DOHH2 (cell line): ENCODE measurements at regions not wholly inside any gene's neighbourhood (a gene's known extent, or its start where the extent isn't known, plus 50 kb on each side); places are given as distances from the start of the nearest gene placed in this dataset.

Experiments used
- H3F3A ChIP-seq: fragments of 200-600 bp; sonication (generic), shearing (Covaris generic); 2 replicates; pipeline ENCODE4 v1.6.0; 2016; ENCODE audit warnings: antibody characterized with exemption, mild to moderate bottlenecking; ENCODE audit not compliant: control insufficient read depth, insufficient read depth
- H3K27ac ChIP-seq: fragments of 200-600 bp; sonication (generic); 2 replicates; pipeline ENCODE4 v1.5.1; 2014; ENCODE audit warnings: low read depth, mild to moderate bottlenecking, low read length, moderate library complexity
- H3K27me3 ChIP-seq: fragments of 200-600 bp; sonication (generic); 2 replicates; pipeline ENCODE4 v1.6.1; 2014; ENCODE audit warnings: mild to moderate bottlenecking, low read length, mixed read lengths; ENCODE audit not compliant: control insufficient read depth
- H3K36me3 ChIP-seq: fragments of 200-600 bp; sonication (generic); 2 replicates; pipeline ENCODE4 v1.6.1; 2014; ENCODE audit warnings: mild to moderate bottlenecking, low read length, moderate library complexity, mixed read lengths; ENCODE audit not compliant: control insufficient read depth
- H3K4me1 ChIP-seq: fragments of 200-600 bp; sonication (generic); 2 replicates; pipeline ENCODE4 v1.6.1; 2014; ENCODE audit warnings: mild to moderate bottlenecking, low read length, mixed read lengths; ENCODE audit not compliant: control insufficient read depth
- H3K4me2 ChIP-seq: fragments of 200-600 bp; sonication (generic); 2 replicates; pipeline ENCODE4 v1.6.0; 2014; ENCODE audit warnings: mild to moderate bottlenecking, low read length, moderate library complexity
- H3K4me3 ChIP-seq: fragments of 200-600 bp; sonication (generic); 2 replicates; pipeline ENCODE4 v1.5.1; 2014; ENCODE audit warnings: mild to moderate bottlenecking, low read length, mixed read lengths
- H3K79me2 ChIP-seq: fragments of 200-600 bp; sonication (generic); 2 replicates; pipeline ENCODE4 v1.6.1; 2014; ENCODE audit warnings: mild to moderate bottlenecking, low read length, mixed read lengths; ENCODE audit not compliant: control insufficient read depth
- H3K9me2 ChIP-seq: fragments of 200-600 bp; sonication (generic); replicated peaks from 2 replicates; pipeline ENCODE4 v1.6.1; 2014; ENCODE audit warnings: mild to moderate bottlenecking, low read length, mixed read lengths; ENCODE audit not compliant: control insufficient read depth
- H3K9me3 ChIP-seq: fragments of 200-600 bp; sonication (generic); 2 replicates; pipeline ENCODE4 v1.6.1; 2014; ENCODE audit warnings: antibody characterized with exemption, low read length, mixed read lengths; ENCODE audit not compliant: control insufficient read depth, insufficient read depth
- H4K20me1 ChIP-seq: fragments of 200-600 bp; sonication (generic); 2 replicates; pipeline ENCODE4 v1.6.0; 2014; ENCODE audit warnings: low read depth, mild to moderate bottlenecking, antibody characterized with exemption, low read length, moderate library complexity; ENCODE audit not compliant: control insufficient read depth, insufficient read depth
- EZH2phosphoT487 ChIP-seq: fragments of 200-600 bp; sonication (generic); IDR thresholded peaks from 2 replicates; pipeline ENCODE4 v1.6.1; 2017; ENCODE audit warnings: borderline replicate concordance, mild to moderate bottlenecking, antibody characterized with exemption, low read length, moderate library complexity, mixed read lengths
- TF ChIP-seq, protein P1 (sequence below): fragments of 200-600 bp; sonication (generic); IDR thresholded peaks from one replicate; pipeline ENCODE4 v1.5.1; 2014; ENCODE audit warnings: antibody characterized with exemption, mild to moderate bottlenecking, low read depth, low read length; ENCODE audit not compliant: poor library complexity, severe bottlenecking

DNA sequence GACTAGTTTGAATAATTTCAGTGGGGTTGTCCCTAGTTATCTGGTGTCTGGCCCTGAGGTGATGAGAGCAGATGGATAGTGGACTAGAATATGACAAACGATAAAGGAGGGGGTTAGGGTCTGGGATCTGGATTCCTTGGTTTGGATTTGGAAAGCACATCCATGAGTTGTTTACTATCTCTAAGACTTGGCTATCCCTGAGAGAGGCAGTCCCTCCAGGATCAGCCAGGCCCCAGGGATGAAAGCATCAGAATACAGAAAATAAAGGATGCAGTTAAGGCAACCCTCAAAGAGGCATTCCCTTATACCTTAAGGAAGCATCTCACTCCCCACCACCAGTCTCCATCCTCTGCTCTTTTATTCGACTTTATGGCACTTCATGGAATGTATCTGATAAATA, 230.7 kb downstream of the NHLRC3 start:
- H3K27ac ChIP-seq = no peak overlapping the region

DNA sequence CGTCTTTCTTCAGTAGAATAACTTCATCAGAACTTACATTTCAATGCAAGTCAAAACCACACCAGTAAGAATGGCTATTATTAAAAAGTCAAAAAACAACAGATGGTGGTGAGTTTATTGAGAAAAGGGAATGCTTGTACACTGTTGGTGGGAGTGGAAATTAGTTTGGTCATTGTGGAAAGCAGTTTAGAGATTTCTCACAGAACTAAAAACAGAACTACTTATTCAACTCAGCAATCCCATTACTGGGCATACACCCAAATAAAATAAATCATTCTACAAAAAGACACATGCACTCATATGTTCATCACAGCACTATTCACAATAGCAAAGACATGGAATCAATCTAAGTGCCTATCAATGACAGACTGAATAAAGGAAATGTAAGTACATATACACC, 231.2 kb downstream of the NHLRC3 start:
- Histone ChIP-seq H3K4me1 (peaks cover 4% of the 10 kb centered on the region), H3K79me2 (no peaks in the 10 kb centered on the region), H3K9me3 (no peaks in the 10 kb centered on the region), H3K27ac (no peak overlapping the region), H3K4me3 (no peak overlapping the region), H4K20me1 (no peaks in the 10 kb centered on the region), H3K4me2 (no peak overlapping the region), H3K36me3 (no peaks in the 10 kb centered on the region), H3F3A (no peaks in the 10 kb centered on the region), H3K9me2 (no peaks in the 10 kb centered on the region), H3K27me3 (no peaks in the 10 kb centered on the region)
- TF ChIP-seq, protein P1, sequence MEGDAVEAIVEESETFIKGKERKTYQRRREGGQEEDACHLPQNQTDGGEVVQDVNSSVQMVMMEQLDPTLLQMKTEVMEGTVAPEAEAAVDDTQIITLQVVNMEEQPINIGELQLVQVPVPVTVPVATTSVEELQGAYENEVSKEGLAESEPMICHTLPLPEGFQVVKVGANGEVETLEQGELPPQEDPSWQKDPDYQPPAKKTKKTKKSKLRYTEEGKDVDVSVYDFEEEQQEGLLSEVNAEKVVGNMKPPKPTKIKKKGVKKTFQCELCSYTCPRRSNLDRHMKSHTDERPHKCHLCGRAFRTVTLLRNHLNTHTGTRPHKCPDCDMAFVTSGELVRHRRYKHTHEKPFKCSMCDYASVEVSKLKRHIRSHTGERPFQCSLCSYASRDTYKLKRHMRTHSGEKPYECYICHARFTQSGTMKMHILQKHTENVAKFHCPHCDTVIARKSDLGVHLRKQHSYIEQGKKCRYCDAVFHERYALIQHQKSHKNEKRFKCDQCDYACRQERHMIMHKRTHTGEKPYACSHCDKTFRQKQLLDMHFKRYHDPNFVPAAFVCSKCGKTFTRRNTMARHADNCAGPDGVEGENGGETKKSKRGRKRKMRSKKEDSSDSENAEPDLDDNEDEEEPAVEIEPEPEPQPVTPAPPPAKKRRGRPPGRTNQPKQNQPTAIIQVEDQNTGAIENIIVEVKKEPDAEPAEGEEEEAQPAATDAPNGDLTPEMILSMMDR = no peak

More for the DNA sequence above, 230.7 kb downstream of the NHLRC3 start:
- Histone ChIP-seq H3K4me3 (no peak overlapping the region), H3K4me1 (peaks cover under 1% of the 10 kb centered on the region; the same call in 1 of the 2 replicates), H3K4me2 (no peak overlapping the region), H4K20me1 (no peaks in the 10 kb centered on the region), H3K27me3 (no peaks in the 10 kb centered on the region), H3K79me2 (no peaks in the 10 kb centered on the region), H3F3A (no peaks in the 10 kb centered on the region), H3K9me2 (no peaks in the 10 kb centered on the region), H3K36me3 (no peaks in the 10 kb centered on the region), H3K9me3 (no peaks in the 10 kb centered on the region)
- no peak for TF ChIP-seq EZH2phosphoT487
- TF ChIP-seq, protein P1 = no peak

DNA sequence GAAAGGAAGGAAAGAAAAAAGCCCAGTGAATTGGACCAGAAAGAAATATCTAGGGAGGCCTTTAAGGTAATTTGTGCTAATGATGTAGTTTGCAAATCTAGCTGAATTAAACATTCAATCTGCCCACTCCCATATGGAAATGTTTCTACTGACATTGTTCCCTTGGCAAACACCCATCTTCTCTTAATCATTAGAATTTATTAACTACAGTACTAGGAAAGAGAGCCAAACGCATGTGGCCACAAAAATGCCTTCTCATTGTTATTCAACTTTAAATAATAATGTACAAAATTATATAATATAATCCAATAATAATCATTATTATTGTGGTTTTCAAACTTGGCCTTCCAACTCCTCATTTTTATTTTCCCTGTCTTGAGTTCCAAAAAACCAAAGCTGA, 234.7 kb downstream of the NHLRC3 start:
- no peaks in the 10 kb centered on the region for H4K20me1 ChIP-seq
- no peak overlapping the region for H3K4me2 ChIP-seq
- no peaks in the 10 kb centered on the region for H3K9me2 ChIP-seq
- H3K9me3 ChIP-seq = no peaks in the 10 kb centered on the region
- no peaks in the 10 kb centered on the region for H3K27me3 ChIP-seq
- H3K4me3 ChIP-seq = no peak overlapping the region
- no peaks in the 10 kb centered on the region for H3K79me2 ChIP-seq
- H3F3A ChIP-seq = no peaks in the 10 kb centered on the region
- H3K4me1 ChIP-seq = peaks cover 7% of the 10 kb centered on the region
- no peak overlapping the region for H3K27ac ChIP-seq
- TF ChIP-seq EZH2phosphoT487 = no peak
- TF ChIP-seq, protein P1 = no peak
- no peaks in the 10 kb centered on the region for H3K36me3 ChIP-seq
